ENCODE measurements at regions not wholly inside any gene's neighbourhood (a gene's known extent, or its start where the extent isn't known, plus 50 kb on each side); places are given as distances from the start of the nearest gene placed in this dataset.
"Not testable (repeated sequence)": the region's sequence is repeated elsewhere in the genome, so short reads cannot be mapped to it uniquely, and the experiment has no call there.

DNA sequence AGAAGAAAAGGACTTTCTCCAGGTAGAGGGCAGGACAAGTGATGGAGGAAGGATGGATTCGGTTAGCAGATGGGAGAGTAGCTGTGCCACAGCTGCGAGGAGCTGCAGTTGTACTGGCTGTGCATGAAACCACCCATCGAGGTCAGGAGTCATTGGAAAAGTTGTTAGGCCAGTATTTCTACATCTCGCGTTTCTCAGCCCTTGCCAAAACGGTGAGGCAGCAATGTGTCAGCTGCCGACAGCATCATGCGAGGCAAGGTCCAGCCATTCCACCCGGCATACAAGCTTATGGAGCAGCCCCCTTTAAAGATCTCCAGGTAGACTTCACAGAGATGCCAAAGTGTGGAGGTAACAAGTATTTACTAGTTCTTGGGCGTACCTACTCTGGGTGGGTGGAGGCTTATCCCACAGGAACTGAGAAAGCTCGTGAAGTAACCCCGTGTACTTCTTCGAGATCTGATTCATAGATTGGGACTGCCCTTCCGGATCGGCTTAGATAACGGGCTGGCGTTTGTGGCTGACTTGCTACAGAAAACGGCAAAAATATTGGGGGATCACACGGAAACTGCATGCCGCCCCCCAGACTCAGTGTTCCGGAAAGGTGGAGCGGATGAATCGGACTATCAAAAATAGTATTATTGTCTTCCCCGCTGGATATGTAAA is 105.0 kb upstream of the HMX1 start:
- in situ Hi-C loops (cut with MboI; ENCODE audit: low sequenced_read_pairs) = not testable (repeated sequence)

DNA sequence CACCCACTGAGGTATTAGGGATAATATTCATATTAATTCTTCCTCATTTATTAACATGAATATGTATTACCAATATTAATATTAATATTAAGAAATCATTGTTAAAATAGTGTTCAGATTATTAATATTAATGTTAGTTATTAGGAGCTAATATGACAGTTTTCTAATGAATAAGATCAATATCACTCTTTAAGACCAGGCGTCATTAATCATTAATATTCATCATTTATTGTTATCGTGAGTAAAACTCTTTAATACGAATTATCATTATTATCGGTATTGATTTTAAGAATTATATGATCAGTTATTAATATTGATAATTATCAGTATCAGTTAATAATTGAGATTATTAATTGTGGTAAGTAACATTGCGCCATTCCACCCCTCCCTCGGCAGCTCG is 101.0 kb upstream of the HMX1 start:
- in situ Hi-C loops (cut with MboI; ENCODE audit: low sequenced_read_pairs) = not testable (repeated sequence)

DNA sequence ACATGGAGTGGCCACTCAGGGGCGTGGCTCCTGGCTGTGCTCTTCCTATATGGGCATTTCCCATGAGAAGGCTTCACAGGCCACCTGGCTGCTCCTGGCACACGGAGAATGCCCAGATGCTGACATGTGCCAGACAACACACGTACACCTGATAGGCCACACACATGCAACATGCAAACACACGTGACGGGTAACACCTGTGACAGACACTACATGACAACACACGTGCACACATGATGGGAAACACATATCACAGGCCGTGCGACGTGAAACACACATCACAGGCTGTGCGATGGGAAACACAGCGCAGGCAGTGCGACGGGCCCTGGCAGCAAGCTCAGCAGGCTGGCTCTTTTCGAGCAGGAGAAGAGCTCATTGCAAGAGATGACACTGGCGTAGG is 94.3 kb upstream of the HMX1 start:
- in situ Hi-C loops (cut with MboI; ENCODE audit: low sequenced_read_pairs) = not testable (repeated sequence)

DNA sequence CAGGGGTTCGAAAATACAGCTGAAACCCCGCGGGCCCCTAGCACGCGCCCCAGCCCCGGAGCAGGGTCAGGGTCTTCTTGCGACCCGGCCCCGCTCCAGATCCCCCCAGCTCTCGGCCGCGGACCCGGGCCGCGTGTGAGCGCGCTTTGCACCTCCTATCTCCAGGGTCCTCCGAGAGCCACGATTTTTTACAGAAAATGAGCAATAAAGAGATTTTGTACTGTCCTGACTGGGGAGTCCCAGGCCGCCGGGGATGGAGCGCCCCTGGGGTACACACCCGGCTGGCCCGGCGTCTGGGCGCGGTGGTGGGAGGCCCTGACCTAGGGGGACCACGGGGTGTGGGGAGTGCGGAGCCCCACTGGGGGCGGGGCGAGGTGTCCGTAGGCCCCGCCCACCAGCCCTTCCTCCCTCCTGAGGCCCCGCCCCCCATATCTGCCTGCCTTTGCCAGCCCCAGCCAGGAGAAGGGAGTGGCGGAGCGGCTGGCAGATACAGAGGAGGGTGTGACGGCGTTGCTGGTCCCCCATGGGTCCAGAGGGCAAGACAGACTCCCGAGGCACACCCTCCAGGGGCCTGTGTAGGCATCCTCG is 92.7 kb upstream of the HMX1 start:
- in situ Hi-C loops (cut with MboI; ENCODE audit: low sequenced_read_pairs) = not testable (repeated sequence)

DNA sequence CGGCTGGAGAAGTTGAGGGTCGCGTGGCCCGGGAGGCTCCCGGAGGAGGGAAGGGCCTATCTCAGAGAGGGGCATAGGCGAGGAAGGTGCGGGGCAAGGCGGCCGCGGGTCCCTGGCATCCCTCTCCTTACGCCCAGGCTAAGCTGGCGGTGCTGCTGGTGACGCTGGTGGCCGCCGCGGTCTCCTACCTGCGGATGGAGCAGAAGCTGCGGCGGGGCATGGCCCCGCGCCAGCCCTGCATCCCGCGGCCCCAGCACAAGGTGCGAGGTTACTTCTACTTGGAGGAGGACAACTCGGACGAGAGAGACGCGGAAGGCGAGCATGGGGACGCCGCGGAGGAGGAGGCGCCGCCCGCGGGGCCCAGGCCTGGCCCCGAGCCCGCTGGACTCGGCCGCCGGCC is 91.9 kb upstream of the HMX1 start:
- in situ Hi-C loops (cut with MboI; ENCODE audit: low sequenced_read_pairs) = not testable (repeated sequence)

DNA sequence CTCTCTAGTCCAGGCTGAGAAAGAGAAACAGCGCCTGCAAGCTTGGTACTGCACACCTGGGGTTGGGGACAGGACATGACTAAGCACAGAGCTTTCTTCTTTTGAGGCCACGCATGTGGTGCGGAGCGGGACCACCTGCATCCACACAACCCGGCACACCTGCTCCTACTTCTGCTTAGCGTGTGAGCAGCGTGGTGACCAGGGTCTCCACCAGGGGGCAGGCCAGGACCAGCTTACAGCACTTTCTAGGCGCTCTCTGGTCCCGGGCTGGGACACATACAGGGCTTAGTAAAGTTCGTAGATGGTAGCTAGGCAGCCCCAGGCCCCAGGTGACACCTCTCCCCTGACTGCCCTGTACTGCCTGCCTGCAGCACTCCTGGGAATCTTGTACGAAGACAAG is 89.7 kb upstream of the HMX1 start:
- in situ Hi-C loops (cut with MboI; ENCODE audit: low sequenced_read_pairs) = not testable (repeated sequence)

DNA sequence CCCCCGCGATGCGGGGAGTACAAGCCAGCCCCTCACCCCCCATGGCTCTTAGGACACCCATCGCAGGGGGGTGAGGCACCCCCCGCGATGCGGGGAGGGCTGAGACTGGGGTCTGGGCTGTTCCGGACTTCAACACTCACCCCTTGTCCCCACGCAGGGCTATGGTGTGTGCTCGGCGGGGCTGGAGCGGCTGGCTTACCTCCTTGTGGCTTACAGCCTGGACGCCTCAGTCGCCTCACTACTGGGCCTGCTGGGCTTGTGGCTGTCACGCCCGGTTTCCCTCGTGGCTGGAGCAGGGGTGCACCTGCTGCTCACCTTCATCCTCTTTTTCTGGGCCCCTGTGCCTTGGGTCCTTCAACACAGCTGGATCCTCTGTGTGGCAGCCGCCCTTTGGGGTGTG is 87.8 kb upstream of the HMX1 start:
- in situ Hi-C loops (cut with MboI; ENCODE audit: low sequenced_read_pairs) = not testable (repeated sequence)

DNA sequence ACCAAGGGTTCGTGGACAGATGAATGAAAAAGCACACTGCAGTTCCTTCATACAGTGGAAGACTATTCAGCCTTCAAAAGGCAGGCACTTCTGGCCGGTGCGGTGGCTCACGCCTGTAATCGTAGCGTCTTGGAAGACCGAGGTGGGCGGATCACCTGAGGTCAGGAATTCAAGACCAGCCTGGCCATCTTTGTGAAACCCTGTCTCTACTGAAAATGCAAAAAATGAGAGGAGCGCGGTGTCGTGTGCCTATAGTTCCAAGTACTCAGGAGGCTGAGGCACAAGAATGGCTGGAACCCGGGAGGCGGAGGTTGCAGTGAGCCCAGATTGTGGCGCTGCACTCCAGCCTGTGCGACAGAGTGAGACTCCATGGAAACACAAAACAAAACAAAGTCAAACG is 82.4 kb upstream of the HMX1 start:
- in situ Hi-C loops (cut with MboI; ENCODE audit: low sequenced_read_pairs) = not testable (repeated sequence)

DNA sequence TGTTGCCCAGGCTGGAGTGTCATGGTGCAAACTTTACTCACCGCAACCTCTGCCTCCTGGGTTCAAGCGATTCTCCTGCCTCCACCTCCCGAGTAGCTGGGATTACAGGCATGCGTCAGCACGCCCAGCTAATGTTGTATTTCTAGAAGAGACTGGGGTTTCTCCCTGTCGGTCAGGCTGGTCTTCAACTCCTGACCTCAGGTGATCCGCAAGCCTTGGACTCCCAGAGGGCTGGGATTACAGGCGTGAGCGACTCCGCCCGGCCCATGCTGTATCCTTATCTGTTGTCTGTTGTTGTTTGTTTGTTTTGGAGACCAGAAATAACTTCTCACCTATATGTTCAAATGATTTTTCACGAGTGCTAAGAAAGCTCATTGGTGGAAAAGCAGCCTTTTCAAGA is 81.2 kb upstream of the HMX1 start:
- in situ Hi-C loops (cut with MboI; ENCODE audit: low sequenced_read_pairs) = not testable (repeated sequence)

DNA sequence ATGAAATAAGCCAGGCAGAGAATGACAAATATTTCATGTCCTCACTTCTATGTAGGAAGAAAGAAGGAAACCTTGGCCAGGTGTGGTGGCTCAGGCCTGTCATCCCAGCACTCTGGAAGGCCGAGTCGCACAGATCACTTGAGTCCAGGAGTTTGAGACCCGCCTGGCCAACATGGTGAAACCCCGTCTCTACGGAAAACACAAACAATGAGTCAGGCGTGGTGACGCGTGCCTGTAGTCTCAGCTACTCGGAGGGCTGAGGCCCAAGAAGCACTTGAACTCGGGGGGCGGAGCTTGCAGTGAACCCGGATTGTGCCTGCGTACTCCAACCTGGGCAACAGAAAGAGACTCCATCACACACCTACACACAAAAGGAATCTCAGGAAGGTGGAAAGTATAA is 80.5 kb upstream of the HMX1 start:
- in situ Hi-C loops (cut with MboI; ENCODE audit: low sequenced_read_pairs) = not testable (repeated sequence)

DNA sequence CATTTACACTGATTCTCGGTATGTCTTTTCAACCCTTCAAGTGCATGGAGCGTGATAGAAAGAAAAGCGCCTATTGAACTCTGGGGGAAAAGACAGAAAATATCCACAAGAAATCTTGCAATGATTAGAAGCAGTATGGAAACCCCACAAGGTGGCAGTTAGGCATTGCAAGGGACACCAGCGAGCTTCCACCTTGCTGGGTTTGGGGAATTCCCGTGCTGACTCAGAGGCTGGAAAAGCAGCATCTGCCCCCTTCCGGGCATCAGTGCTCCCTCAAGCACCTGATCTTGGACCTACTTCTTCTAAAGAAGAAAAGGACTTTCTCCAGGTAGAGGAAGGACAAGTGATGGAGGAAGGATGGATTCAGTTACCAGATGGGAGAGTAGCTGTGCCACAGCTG is 73.9 kb upstream of the HMX1 start:
- in situ Hi-C loops (cut with MboI; ENCODE audit: low sequenced_read_pairs) = not testable (repeated sequence)

DNA sequence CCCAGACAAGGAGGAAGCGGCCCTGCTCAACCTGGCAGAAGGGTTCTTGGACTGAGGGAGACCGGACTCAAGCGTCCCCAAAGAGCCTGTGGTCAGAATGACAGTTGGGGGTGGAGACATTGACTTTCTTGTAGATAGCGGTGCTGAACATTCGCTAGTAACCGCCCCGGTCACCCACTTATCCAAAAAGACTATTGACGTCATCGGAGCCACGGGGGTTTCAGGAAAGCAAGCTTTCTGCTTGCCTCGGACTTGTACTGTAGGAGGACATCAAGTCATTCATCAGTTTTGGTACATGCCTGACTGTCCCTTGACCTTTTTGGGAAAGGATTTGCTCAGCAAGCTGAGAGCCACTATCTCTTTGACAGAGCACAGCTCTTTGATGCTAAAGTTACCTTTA is 71.7 kb upstream of the HMX1 start:
- in situ Hi-C loops (cut with MboI; ENCODE audit: low sequenced_read_pairs) = not testable (repeated sequence)

DNA sequence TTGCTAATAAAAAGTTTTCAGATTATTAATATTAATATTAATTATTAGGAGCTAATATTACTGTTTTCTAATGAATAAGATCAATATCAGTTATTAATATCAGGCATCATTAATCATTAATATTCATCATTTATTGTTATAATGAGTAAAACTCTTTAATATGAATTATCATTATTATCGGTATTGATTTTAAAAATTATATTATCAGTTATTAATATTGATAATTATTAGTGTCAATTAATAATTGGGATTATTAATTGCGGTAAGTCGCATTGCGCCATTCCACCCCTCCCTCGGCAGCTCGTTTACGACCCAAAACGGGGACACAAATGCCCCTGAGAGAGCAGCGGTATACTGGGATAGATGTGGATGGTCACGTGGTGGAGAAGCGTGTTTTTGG is 70.4 kb upstream of the HMX1 start:
- in situ Hi-C loops (cut with MboI; ENCODE audit: low sequenced_read_pairs) = not testable (repeated sequence)

DNA sequence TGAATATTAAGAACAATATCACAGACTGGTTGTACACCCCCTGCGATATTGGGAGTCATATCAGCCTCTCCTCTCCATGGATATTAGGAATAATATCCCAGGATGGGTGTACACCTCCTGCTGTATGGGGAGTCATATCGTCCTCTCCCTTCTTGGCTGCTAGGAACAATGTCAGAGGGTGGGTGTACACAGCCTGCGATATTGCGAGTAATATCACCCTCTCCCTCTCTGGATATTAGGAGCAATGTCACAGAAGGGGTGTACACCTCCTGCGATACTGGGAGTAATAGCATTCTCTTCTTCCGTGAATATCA is 69.8 kb upstream of the HMX1 start:
- in situ Hi-C loops (cut with MboI; ENCODE audit: low sequenced_read_pairs) = not testable (repeated sequence)

DNA sequence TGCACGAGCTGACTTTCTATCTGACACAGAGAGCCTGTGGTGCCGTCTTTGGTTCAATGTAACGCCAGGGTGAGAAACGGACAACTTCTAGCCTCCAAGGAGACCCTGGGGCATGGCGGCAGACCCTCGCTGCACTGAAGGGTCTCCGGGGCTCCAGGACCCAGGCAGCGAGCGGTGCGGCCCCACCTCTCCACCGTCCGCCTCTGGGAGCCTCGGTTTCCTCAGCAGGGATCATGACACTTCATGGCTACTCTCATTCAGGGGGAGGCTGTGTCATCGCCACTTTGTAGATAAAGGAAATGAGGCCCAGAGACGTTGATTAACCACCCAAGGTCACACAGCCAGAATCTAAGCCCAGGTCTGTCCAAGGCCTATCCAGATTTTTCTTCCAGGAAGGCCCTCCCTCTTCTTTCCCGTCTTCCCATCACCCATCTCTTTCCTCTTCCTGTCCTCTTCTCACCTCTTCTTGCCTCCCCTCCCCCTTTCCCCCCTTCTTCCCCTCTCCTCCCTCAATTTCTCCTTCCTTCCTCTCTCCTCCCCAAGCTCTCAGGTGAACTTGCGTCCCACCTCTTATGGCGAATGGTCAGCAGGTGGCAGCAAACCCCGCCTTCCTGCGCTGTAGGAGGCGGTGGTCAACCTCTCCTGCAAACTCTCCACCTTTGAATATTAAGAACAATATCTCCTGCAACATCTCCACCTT is 69.3 kb upstream of the HMX1 start:
- in situ Hi-C loops (cut with MboI; ENCODE audit: low sequenced_read_pairs) = no loop called here

DNA sequence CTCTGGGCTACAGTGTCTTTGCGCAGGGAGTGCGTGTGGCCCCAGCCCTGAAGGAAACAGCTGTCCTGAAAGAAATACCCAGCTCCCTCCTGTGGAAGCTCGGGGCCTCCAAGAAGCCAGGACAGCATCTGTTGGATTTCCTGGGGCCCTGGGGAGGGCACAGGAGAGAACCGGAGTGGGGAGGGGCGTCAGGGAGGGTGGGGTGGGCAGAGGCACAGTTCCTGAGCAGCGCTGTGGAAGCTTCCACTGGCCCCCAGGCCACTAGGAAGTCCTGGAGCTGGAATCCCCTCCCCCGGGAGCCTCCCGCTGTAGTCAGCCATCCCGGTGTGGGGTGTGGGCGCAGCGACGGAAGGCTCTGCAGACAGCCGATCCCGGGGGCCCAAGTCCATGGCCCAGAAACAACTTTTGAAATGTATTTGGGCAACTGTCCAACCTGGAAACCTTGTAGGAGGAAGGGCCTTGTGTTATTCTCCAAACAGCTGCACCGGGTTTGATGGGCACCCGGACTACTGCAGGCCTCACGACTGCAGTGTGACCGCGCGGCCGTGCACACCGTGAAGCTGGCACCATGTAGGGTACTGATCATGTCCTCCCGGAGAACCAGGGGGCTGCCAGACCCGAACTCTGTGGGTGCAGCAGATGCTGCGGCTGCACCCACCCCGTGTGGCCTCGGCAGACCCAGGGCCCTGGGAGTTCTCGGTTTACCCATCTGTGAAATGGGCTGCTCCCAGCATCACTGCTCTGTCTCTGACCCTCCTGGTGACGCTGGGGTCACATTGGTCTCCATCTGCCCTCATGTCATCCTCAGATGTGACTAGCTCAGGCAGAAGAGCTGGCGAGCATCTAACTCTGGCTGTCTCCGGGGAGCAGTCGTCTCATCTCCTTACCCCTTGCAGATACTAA is 68.5 kb upstream of the HMX1 start:
- in situ Hi-C loops (cut with MboI; ENCODE audit: low sequenced_read_pairs) = no loop called here

DNA sequence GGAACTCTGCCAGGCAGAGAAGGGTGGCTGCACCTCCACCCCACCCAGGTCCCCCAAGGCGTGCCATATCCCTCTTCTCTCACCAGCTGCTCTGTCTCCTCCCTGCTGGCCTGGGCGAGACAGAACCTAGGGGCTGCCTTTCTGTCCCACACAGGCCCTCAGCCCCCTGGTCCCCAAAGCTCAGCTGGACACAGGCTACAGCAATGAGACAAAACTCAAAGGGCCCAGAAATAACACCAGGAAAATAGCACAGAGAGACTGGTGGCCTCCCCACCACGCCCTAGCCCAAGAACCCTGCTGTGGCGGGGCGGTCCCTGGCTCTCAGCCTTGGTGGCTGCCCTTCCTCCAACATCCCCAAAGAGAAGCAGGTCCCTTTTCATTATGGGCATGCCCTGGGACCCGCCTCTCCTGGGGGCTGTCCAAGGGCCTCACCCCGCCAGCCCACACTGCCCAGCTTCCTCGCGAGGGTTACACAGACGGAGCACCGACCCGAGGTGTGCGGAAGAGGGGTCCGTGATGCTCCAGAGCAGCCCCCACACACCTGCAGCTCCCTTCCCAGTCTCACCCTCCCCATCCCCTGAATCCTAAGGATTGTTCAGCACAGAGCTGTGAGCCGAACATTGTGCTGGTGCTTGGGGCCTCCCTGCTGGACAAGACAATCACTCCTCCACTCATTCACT is 67.7 kb upstream of the HMX1 start:
- in situ Hi-C loops (cut with MboI; ENCODE audit: low sequenced_read_pairs) = no loop called here

DNA sequence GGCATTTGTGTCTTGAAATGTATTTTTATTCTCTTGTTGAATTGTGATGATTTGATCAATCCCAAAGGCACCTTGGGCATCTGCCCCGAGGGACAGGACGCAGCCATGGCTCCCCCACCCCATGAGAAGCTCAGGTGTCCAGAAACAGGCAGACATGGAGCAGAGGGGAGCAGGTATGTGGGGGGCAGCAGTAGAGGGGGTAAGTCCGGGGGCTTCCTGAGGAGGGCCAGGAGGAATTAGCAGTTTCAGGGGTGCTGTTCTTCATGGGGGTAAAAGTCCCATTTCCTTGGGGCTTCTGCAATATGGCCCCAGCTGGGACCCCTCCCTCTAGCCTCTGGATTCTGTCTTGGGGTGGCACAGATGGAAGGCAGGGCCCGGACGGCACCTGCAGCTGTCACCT is 67.0 kb upstream of the HMX1 start:
- in situ Hi-C loops (cut with MboI; ENCODE audit: low sequenced_read_pairs) = no loop called here

DNA sequence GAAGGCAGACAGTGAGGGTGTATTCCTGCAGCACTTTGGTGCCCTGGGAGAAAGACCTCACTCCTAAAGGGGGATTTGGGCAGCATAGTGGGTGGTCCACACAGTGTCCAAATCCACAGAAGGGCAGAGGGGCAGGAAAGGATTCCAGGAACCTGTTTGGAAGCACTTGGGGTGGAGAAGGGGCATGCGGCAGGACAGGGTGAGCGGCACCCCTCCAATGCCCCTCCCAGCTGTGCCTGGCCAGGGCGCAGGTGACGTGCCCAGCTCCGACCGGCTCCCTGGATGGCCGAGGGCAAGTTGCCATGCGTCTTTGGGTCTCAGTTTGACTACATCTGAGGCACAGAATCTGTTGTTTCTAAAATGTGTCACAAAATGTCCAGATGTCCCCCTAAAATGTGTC is 66.5 kb upstream of the HMX1 start:
- in situ Hi-C loops (cut with MboI; ENCODE audit: low sequenced_read_pairs) = no loop called here

DNA sequence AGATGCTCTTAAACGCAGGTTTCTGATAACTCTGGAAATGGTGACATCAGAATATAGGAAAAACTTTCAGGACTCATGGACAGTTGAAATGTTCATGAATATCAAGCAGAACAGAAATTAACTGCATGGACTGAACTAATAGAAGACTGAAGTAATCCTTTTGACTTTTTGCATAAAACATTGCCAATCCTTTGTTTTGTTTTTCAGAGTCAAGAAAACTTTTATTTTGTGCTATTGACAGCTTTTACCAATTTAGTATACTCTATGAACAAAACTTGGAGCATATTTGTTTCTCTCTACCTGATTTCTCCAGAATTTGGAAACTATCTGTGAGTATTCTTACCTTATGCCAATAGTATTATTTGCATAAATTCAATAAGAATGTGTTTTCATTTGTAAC is 61.2 kb upstream of the HMX1 start:
- in situ Hi-C loops (cut with MboI; ENCODE audit: low sequenced_read_pairs) = no loop called here

DNA sequence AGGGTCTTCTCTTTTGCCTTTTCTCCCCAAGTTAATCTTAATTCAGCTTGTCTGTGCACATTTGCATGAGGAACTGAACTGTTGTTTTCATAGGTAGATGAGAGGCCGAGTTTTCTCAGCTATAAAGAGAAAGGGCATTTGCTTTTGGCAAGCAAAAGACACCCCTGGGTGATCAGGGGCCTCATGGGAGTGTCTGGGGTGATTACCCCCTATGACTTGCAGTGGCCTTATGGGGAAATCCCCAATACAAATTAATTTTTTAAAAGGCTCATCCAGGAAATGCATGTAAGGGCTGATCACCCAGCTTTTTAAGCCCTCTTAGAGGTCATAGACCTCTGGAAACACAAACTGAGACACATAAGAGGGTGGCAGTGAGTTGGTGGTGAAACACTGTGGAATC is 56.4 kb upstream of the HMX1 start:
- in situ Hi-C loops (cut with MboI; ENCODE audit: low sequenced_read_pairs) = no loop called here

Data from HL-60/S4 (cell line).